ENCODE measurements at regions not wholly inside any gene's neighbourhood (a gene's known extent, or its start where the extent isn't known, plus 50 kb on each side); places are given as distances from the start of the nearest gene placed in this dataset.

GRCh38 chr2:2823061-2823753, 492.1 kb upstream of the MYT1L start:
- DNase-seq = no peak

- no peak for DNase-seq
Observed at GRCh38 chr2:2822143-2822542, 491.1 kb upstream of the MYT1L start.

- DNase-seq = no peak
Observed at GRCh38 chr2:2812648-2813047, 481.6 kb upstream of the MYT1L start.

- no peak for DNase-seq
Observed at GRCh38 chr2:2812117-2812516, 481.0 kb upstream of the MYT1L start.

- DNase-seq = no peak
Observed at GRCh38 chr2:2810504-2810903, 479.4 kb upstream of the MYT1L start.

GRCh38 chr2:2809771-2810170, 478.7 kb upstream of the MYT1L start:
- DNase-seq = no peak

GRCh38 chr2:2808551-2809058, 477.5 kb upstream of the MYT1L start:
- no peak for DNase-seq

GRCh38 chr2:2806711-2807110, 475.6 kb upstream of the MYT1L start:
- no peak for DNase-seq

GRCh38 chr2:2805263-2805662, 474.2 kb upstream of the MYT1L start:
- DNase-seq = no peak

GRCh38 chr2:2804528-2804927, 473.5 kb upstream of the MYT1L start:
- no peak for DNase-seq

GRCh38 chr2:2801458-2801857, 470.4 kb upstream of the MYT1L start:
- DNase-seq = no peak

GRCh38 chr2:2800697-2801096, 469.6 kb upstream of the MYT1L start:
- no peak for DNase-seq

- no peak for DNase-seq
Observed at GRCh38 chr2:2800001-2800400, 468.9 kb upstream of the MYT1L start.

GRCh38 chr2:2799151-2799697, 468.1 kb upstream of the MYT1L start:
- DNase-seq = no peak

- no peak for DNase-seq
Observed at GRCh38 chr2:2798337-2798736, 467.3 kb upstream of the MYT1L start.

- no peak for DNase-seq
Observed at GRCh38 chr2:2797797-2798196, 466.7 kb upstream of the MYT1L start.

- no peak for DNase-seq
Observed at GRCh38 chr2:2796207-2796606, 465.1 kb upstream of the MYT1L start.

GRCh38 chr2:2795438-2796091, 464.5 kb upstream of the MYT1L start:
- no peak for DNase-seq

- DNase-seq = no peak
Observed at GRCh38 chr2:2793925-2794560, 463.0 kb upstream of the MYT1L start.

GRCh38 chr2:2793514-2793913, 462.4 kb upstream of the MYT1L start:
- DNase-seq = no peak

GRCh38 chr2:2791606-2792005, 460.5 kb upstream of the MYT1L start:
- DNase-seq = no peak

- DNase-seq = no peak
Observed at GRCh38 chr2:2791031-2791430, 460.0 kb upstream of the MYT1L start.

- DNase-seq = no peak
Observed at GRCh38 chr2:2788076-2788475, 457.0 kb upstream of the MYT1L start.
